ENCODE measurements at regions not wholly inside any gene's neighbourhood (a gene's known extent, or its start where the extent isn't known, plus 50 kb on each side); places are given as distances from the start of the nearest gene placed in this dataset.
A peak's percentile ranks its signal among the peaks of the same experiment; 100 is the strongest.

GRCh38 chr6:168156742-168157265 is 77.8 kb upstream of the FRMD1 start:
- peaks cover 36% of the 10 kb centered on the region for H3K4me1 ChIP-seq (ENCODE audit: control insufficient read depth, insufficient read depth, low read depth, low read length)
- 46% methylated on average over 12 of the region's 12 CpGs for WGBS
- no peaks in the 10 kb centered on the region for H3K9me3 ChIP-seq (ENCODE audit: control insufficient read depth, low read length)
- H3K4ac ChIP-seq (ENCODE audit: low read depth in 1 of 2, low read length in 2 of 2), result peak overlapping the region; percentile 2 to 79
- peak overlapping the region; percentile 82 for H3K27ac ChIP-seq (ENCODE audit: low read length, poor library complexity, severe bottlenecking)
- H3K4me3 ChIP-seq (ENCODE audit: insufficient read depth in 1 of 2, low read depth in 1 of 2, low read length in 2 of 2), result peak overlapping the region in 1 of 2 experiments; percentile 32
- H3K27me3 ChIP-seq (ENCODE audit: control insufficient read depth in 1 of 2, insufficient read depth in 1 of 2, low read length in 2 of 2), result peaks cover 0 to 5% of the 10 kb centered on the region in 2 experiments
- H4K8ac ChIP-seq (ENCODE audit: low read length), result peak overlapping the region; percentile 80
- no peaks in the 10 kb centered on the region for H3K36me3 ChIP-seq (ENCODE audit: control insufficient read depth in 1 of 2, insufficient read depth in 2 of 2, low read depth in 1 of 2, low read length in 2 of 2)
- peak overlapping the region; percentile 49 for H2BK120ac ChIP-seq (ENCODE audit: low read depth, low read length)
- H3K14ac ChIP-seq (ENCODE audit: low read length in 2 of 2), result peak overlapping the region in 1 of 2 experiments; percentile 89
- H4K91ac ChIP-seq (ENCODE audit: low read length), result peak overlapping the region; percentile 95
- peak overlapping the region; percentile 64 for H3K9ac ChIP-seq (ENCODE audit: low read length)
- H3K18ac ChIP-seq (ENCODE audit: low read depth in 1 of 2, low read length in 2 of 2), result peak overlapping the region; percentile 87 to 98
- no peak overlapping the region for H2AFZ ChIP-seq (ENCODE audit: low read depth, low read length)
- peak overlapping the region; percentile 92 for H2BK15ac ChIP-seq (ENCODE audit: low read depth, poor library complexity, severe bottlenecking)
- peak overlapping the region in 1 of 2 experiments; percentile 43 for H3K23ac ChIP-seq (ENCODE audit: low read length in 2 of 2)
- no peak overlapping the region for H3K4me2 ChIP-seq (ENCODE audit: low read length, poor library complexity, severe bottlenecking)
- H3K79me1 ChIP-seq (replicated peaks; ENCODE audit: low read length, poor library complexity, severe bottlenecking), result no peaks in the 10 kb centered on the region
- peak overlapping the region; percentile 92 to 96 for H2BK12ac ChIP-seq (ENCODE audit: low read length in 2 of 2)
- H2AK5ac ChIP-seq (ENCODE audit: low read length, severe bottlenecking), result peak overlapping the region; percentile 40
- peak overlapping the region; percentile 75 for H2BK5ac ChIP-seq (ENCODE audit: low read depth, low read length, poor library complexity, severe bottlenecking)
- peak; percentile 65 for DNase-seq

- Histone ChIP-seq H3K18ac (ENCODE audit: low read depth in 1 of 2, low read length in 2 of 2) (peak overlapping the region; percentile 88 to 98), H2BK120ac (ENCODE audit: low read depth, low read length) (peak overlapping the region; percentile 49), H3K9ac (ENCODE audit: low read length) (no peak overlapping the region), H3K14ac (ENCODE audit: low read length in 2 of 2) (peak overlapping the region in 1 of 2 experiments; percentile 15), H3K27ac (ENCODE audit: low read length, poor library complexity, severe bottlenecking) (no peak overlapping the region), H2AK5ac (ENCODE audit: low read length, severe bottlenecking) (peak overlapping the region; percentile 68), H4K8ac (ENCODE audit: low read length) (peak overlapping the region; percentile 76), H3K4me3 (ENCODE audit: insufficient read depth in 1 of 2, low read depth in 1 of 2, low read length in 2 of 2) (no peak overlapping the region), H2BK15ac (ENCODE audit: low read depth, poor library complexity, severe bottlenecking) (peak overlapping the region; percentile 92), H3K23ac (ENCODE audit: low read length in 2 of 2) (no peak overlapping the region), H3K27me3 (ENCODE audit: control insufficient read depth in 1 of 2, insufficient read depth in 1 of 2, low read length in 2 of 2) (peaks cover 0 to 7% of the 10 kb centered on the region in 2 experiments), H2AFZ (ENCODE audit: low read depth, low read length) (no peak overlapping the region), H3K4me2 (ENCODE audit: low read length, poor library complexity, severe bottlenecking) (no peak overlapping the region), H2BK12ac (ENCODE audit: low read length in 2 of 2) (peak overlapping the region; percentile 92 to 96), H3K36me3 (ENCODE audit: control insufficient read depth in 1 of 2, insufficient read depth in 2 of 2, low read depth in 1 of 2, low read length in 2 of 2) (no peaks in the 10 kb centered on the region), H4K91ac (ENCODE audit: low read length) (peak overlapping the region; percentile 96), H3K9me3 (ENCODE audit: control insufficient read depth, low read length) (no peaks in the 10 kb centered on the region), H3K79me1 (replicated peaks; ENCODE audit: low read length, poor library complexity, severe bottlenecking) (no peaks in the 10 kb centered on the region), H2BK5ac (ENCODE audit: low read depth, low read length, poor library complexity, severe bottlenecking) (no peak overlapping the region), H3K4me1 (ENCODE audit: control insufficient read depth, insufficient read depth, low read depth, low read length) (peaks cover 36% of the 10 kb centered on the region), H3K4ac (ENCODE audit: low read depth in 1 of 2, low read length in 2 of 2) (peak overlapping the region; percentile 39 to 79)
- no peak for DNase-seq
- WGBS, result 86% methylated on average over 21 of the region's 24 CpGs
These were observed 77.1 kb upstream of the FRMD1 start for GRCh38 chr6:168155821-168156741.

- no peak overlapping the region for H3K14ac ChIP-seq (ENCODE audit: low read length in 2 of 2)
- H3K4ac ChIP-seq (ENCODE audit: low read depth in 1 of 2, low read length in 2 of 2), result peak overlapping the region in 1 of 2 experiments; percentile 1
- no peak overlapping the region for H2BK5ac ChIP-seq (ENCODE audit: low read depth, low read length, poor library complexity, severe bottlenecking)
- no peak overlapping the region for H4K8ac ChIP-seq (ENCODE audit: low read length)
- H3K4me1 ChIP-seq (ENCODE audit: control insufficient read depth, insufficient read depth, low read depth, low read length), result peaks cover 38% of the 10 kb centered on the region
- peak overlapping the region in 1 of 2 experiments; percentile 8 for H3K18ac ChIP-seq (ENCODE audit: low read depth in 1 of 2, low read length in 2 of 2)
- no peaks in the 10 kb centered on the region for H3K79me1 ChIP-seq (replicated peaks; ENCODE audit: low read length, poor library complexity, severe bottlenecking)
- H2BK12ac ChIP-seq (ENCODE audit: low read length in 2 of 2), result peak overlapping the region in 1 of 2 experiments; percentile 8
- no peak overlapping the region for H3K9ac ChIP-seq (ENCODE audit: low read length)
- 65% methylated on average over 5 of the region's 5 CpGs for WGBS
- no peak overlapping the region for H3K4me3 ChIP-seq (ENCODE audit: insufficient read depth in 1 of 2, low read depth in 1 of 2, low read length in 2 of 2)
- peak; percentile 86 for DNase-seq
- H3K27me3 ChIP-seq (ENCODE audit: control insufficient read depth in 1 of 2, insufficient read depth in 1 of 2, low read length in 2 of 2), result peaks cover 0 to 16% of the 10 kb centered on the region in 2 experiments
- H2BK15ac ChIP-seq (ENCODE audit: low read depth, poor library complexity, severe bottlenecking), result no peak overlapping the region
- no peaks in the 10 kb centered on the region for H3K36me3 ChIP-seq (ENCODE audit: control insufficient read depth in 1 of 2, insufficient read depth in 2 of 2, low read depth in 1 of 2, low read length in 2 of 2)
- no peak overlapping the region for H2AFZ ChIP-seq (ENCODE audit: low read depth, low read length)
- no peak overlapping the region for H2AK5ac ChIP-seq (ENCODE audit: low read length, severe bottlenecking)
- peak overlapping the region; percentile 77 for H2BK120ac ChIP-seq (ENCODE audit: low read depth, low read length)
- peak overlapping the region; percentile 78 for H4K91ac ChIP-seq (ENCODE audit: low read length)
- no peak overlapping the region for H3K4me2 ChIP-seq (ENCODE audit: low read length, poor library complexity, severe bottlenecking)
- no peak overlapping the region for H3K23ac ChIP-seq (ENCODE audit: low read length in 2 of 2)
- H3K27ac ChIP-seq (ENCODE audit: low read length, poor library complexity, severe bottlenecking), result no peak overlapping the region
- H3K9me3 ChIP-seq (ENCODE audit: control insufficient read depth, low read length), result no peaks in the 10 kb centered on the region
These were observed 76.2 kb upstream of the FRMD1 start for GRCh38 chr6:168155193-168155592.
